22Rv1 (cell line): ENCODE measurements at regions not wholly inside any gene's neighbourhood (a gene's known extent, or its start where the extent isn't known, plus 50 kb on each side); places are given as distances from the start of the nearest gene placed in this dataset.

ENCODE experiments used
- CTCF ChIP-seq: fragments of 450-650 bp; IDR thresholded peaks from 2 replicates; pipeline ENCODE4 v1.5.1; 2017; ENCODE audit warnings: mild to moderate bottlenecking
- ZFX ChIP-seq: fragments of 450-650 bp; IDR thresholded peaks from 2 replicates; pipeline ENCODE4 v1.6.1; 2017; ENCODE audit warnings: antibody characterized with exemption, borderline replicate concordance

GRCh38 chr11:69878144-69878883 lies 59.1 kb upstream of the FGF3 start:
- TF ChIP-seq CTCF (no peak), ZFX (no peak)
